C4-2B (cell line): ENCODE measurements at regions not wholly inside any gene's neighbourhood (a gene's known extent, or its start where the extent isn't known, plus 50 kb on each side); places are given as distances from the start of the nearest gene placed in this dataset.

ENCODE experiments used
- CTCF ChIP-seq: fragments of 450-650 bp; conservative IDR thresholded peaks from 2 replicates; pipeline ENCODE4 v1.5.1; 2017; ENCODE audit warnings: mild to moderate bottlenecking
- ZFX ChIP-seq: fragments of 450-650 bp; IDR thresholded peaks from 2 replicates; pipeline ENCODE4 v1.6.1; 2017

GRCh38 chr3:87122766-87123165, 104.3 kb upstream of the CHMP2B start:
- TF ChIP-seq CTCF = no peak
- TF ChIP-seq ZFX = no peak
